ENCODE measurements at regions not wholly inside any gene's neighbourhood (a gene's known extent, or its start where the extent isn't known, plus 50 kb on each side); places are given as distances from the start of the nearest gene placed in this dataset.

- H3K27me3 ChIP-seq = no peaks in the 10 kb centered on the region
- ATAC-seq = peak; percentile 70
- no peak overlapping the region for H3K27ac ChIP-seq
- H3K4me1 ChIP-seq = peaks cover 3% of the 10 kb centered on the region
- no peaks in the 10 kb centered on the region for H3K36me3 ChIP-seq
- no peak for DNase-seq
- H3K9me3 ChIP-seq = no peaks in the 10 kb centered on the region
- no peak overlapping the region for H3K4me3 ChIP-seq
- intact Hi-C loops (cut with DNase I) = no loop called here
- TF ChIP-seq CTCF (IDR thresholded peaks at IDR 0.05) = no peak
These were observed 61.9 kb upstream of the RASGRP1 start for GRCh38 chr15:38626443-38627050.

- peaks cover 3% of the 10 kb centered on the region for H3K4me1 ChIP-seq
- H3K4me3 ChIP-seq = no peak overlapping the region
- TF ChIP-seq CTCF (IDR thresholded peaks at IDR 0.05) = no peak
- no peak overlapping the region for H3K27ac ChIP-seq
- intact Hi-C loops (cut with DNase I) = no loop called here
- ATAC-seq (no peak), DNase-seq (no peak)
- H3K9me3 ChIP-seq = no peaks in the 10 kb centered on the region
- no peaks in the 10 kb centered on the region for H3K27me3 ChIP-seq
- H3K36me3 ChIP-seq = no peaks in the 10 kb centered on the region
These were observed 63.2 kb upstream of the RASGRP1 start for GRCh38 chr15:38627689-38628277.

- ATAC-seq = no peak
- intact Hi-C loops (cut with DNase I) = no loop called here
- TF ChIP-seq CTCF (IDR thresholded peaks at IDR 0.05) = no peak
These were observed 66.8 kb upstream of the RASGRP1 start for GRCh38 chr15:38631119-38632075.

GRCh38 chr15:38635170-38635569 lies 70.6 kb upstream of the RASGRP1 start:
- H3K4me1 ChIP-seq = no peaks in the 10 kb centered on the region
- no peak overlapping the region for H3K27ac ChIP-seq
- H3K27me3 ChIP-seq = no peaks in the 10 kb centered on the region
- ATAC-seq (no peak), DNase-seq (no peak)
- no peaks in the 10 kb centered on the region for H3K36me3 ChIP-seq
- intact Hi-C loops (cut with DNase I) = no loop called here
- no peaks in the 10 kb centered on the region for H3K9me3 ChIP-seq
- no peak overlapping the region for H3K4me3 ChIP-seq
- TF ChIP-seq CTCF (IDR thresholded peaks at IDR 0.05) = no peak

More at GRCh38 chr15:38631119-38632075, 66.8 kb upstream of the RASGRP1 start:
- no peaks in the 10 kb centered on the region for H3K4me1 ChIP-seq
- no peaks in the 10 kb centered on the region for H3K27me3 ChIP-seq
- no peak overlapping the region for H3K4me3 ChIP-seq
- no peaks in the 10 kb centered on the region for H3K36me3 ChIP-seq
- no peak for DNase-seq
- H3K9me3 ChIP-seq = no peaks in the 10 kb centered on the region
- H3K27ac ChIP-seq = no peak overlapping the region

- no peak for ATAC-seq
These were observed 72.0 kb upstream of the RASGRP1 start for GRCh38 chr15:38636597-38636996.

More at GRCh38 chr15:38636597-38636996, 72.0 kb upstream of the RASGRP1 start:
- no peak for DNase-seq
- Histone ChIP-seq H3K27me3 (no peaks in the 10 kb centered on the region), H3K9me3 (no peaks in the 10 kb centered on the region), H3K36me3 (no peaks in the 10 kb centered on the region), H3K4me3 (no peak overlapping the region), H3K4me1 (no peaks in the 10 kb centered on the region), H3K27ac (no peak overlapping the region)
- intact Hi-C loops (cut with DNase I) = no loop called here
- TF ChIP-seq CTCF (IDR thresholded peaks at IDR 0.05) = no peak
